Hepatocyte (in vitro differentiated cells): ENCODE measurements at regions not wholly inside any gene's neighbourhood (a gene's known extent, or its start where the extent isn't known, plus 50 kb on each side); places are given as distances from the start of the nearest gene placed in this dataset. TPM values are rescaled to one million over a fixed set of nuclear protein-coding genes. Genes with fewer than 3 reads are reported as not detected.

Source experiments
- DNase-seq: peaks from one replicate; pipeline ENCODE4 v3.0.0-alpha.2; 2016; ENCODE audit warnings: low spot score
- H2AFZ ChIP-seq: fragments of 200-600 bp; sonication (generic); 2 replicates; pipeline ENCODE4 v1.6.0; 2016; ENCODE audit warnings: antibody characterized with exemption, mild to moderate bottlenecking
- H3K27ac ChIP-seq: fragments of 200-600 bp; sonication (generic); 2 replicates; pipeline ENCODE4 v1.5.1; 2016; ENCODE audit warnings: mild to moderate bottlenecking
- H3K27me3 ChIP-seq: fragments of 200-600 bp; sonication (generic); 2 replicates; pipeline ENCODE4 v1.6.1; 2016
- H3K36me3 ChIP-seq: fragments of 200-600 bp; sonication (generic); replicated peaks from 2 replicates; pipeline ENCODE4 v1.5.1; 2016; ENCODE audit warnings: low read depth; ENCODE audit not compliant: insufficient read depth
- H3K4me1 ChIP-seq: fragments of 200-600 bp; sonication (generic); 2 replicates; pipeline ENCODE4 v1.5.1; 2016; ENCODE audit warnings: mild to moderate bottlenecking, moderate library complexity; ENCODE audit not compliant: insufficient read depth
- H3K4me2 ChIP-seq: fragments of 200-600 bp; sonication (generic); 2 replicates; pipeline ENCODE4 v1.6.0; 2016
- H3K4me3 ChIP-seq: fragments of 200-600 bp; sonication (generic); 2 replicates; pipeline ENCODE4 v1.5.1; 2016; ENCODE audit warnings: mild to moderate bottlenecking
- H3K79me2 ChIP-seq: fragments of 200-600 bp; sonication (generic); 2 replicates; pipeline ENCODE4 v1.6.0; 2017; ENCODE audit warnings: mild to moderate bottlenecking
- H3K9me2 ChIP-seq: fragments of 200-600 bp; sonication (generic); replicated peaks from 2 replicates; pipeline ENCODE4 v1.6.0; 2017; ENCODE audit warnings: mild to moderate bottlenecking; ENCODE audit not compliant: insufficient read depth
- H3K9me3 ChIP-seq: fragments of 200-600 bp; sonication (generic); 2 replicates; pipeline ENCODE4 v1.5.1; 2016; ENCODE audit warnings: low read depth, mild to moderate bottlenecking
- H4K20me1 ChIP-seq: fragments of 200-600 bp; sonication (generic); 2 replicates; pipeline ENCODE4 v1.6.0; 2016; ENCODE audit warnings: mild to moderate bottlenecking; ENCODE audit not compliant: insufficient read depth, poor library complexity, severe bottlenecking
- CTCF ChIP-seq: fragments of 200-600 bp; sonication (generic); IDR thresholded peaks from 2 replicates; pipeline ENCODE4 v1.5.1; 2016; ENCODE audit warnings: antibody characterized with exemption, mild to moderate bottlenecking; ENCODE audit not compliant: poor library complexity
- EZH2 ChIP-seq: fragments of 200-600 bp; sonication (generic); IDR thresholded peaks from 2 replicates; pipeline ENCODE4 v1.6.1; 2016; ENCODE audit warnings: antibody characterized with exemption, mild to moderate bottlenecking, borderline replicate concordance
- EZH2phosphoT487 ChIP-seq: fragments of 200-600 bp; sonication (generic); IDR thresholded peaks from one replicate; pipeline ENCODE4 v1.6.1; 2018; ENCODE audit warnings: antibody characterized with exemption, mild to moderate bottlenecking, low read depth, moderate library complexity; ENCODE audit not compliant: unreplicated experiment, severe bottlenecking
- WGBS: methylation state at CpG from one replicate; pipeline ENCODE4 v1.1.6; 2016; ENCODE audit warnings: low lambda C conversion rate; ENCODE audit errors: missing lambda C conversion rate; 5-methylcytosine and 5-hydroxymethylcytosine counted together
- small RNA-seq: library from RNA; depleted of rRNA; stranded (forward); fragments of <200 nt; gene quantifications from one replicate; pipeline ENCODE3, GENCODE V24; 2014

- no peaks in the 10 kb centered on the region for H4K20me1 ChIP-seq
- no peaks in the 10 kb centered on the region for H3K27me3 ChIP-seq
- H3K27ac ChIP-seq = no peak overlapping the region
- WGBS = 84% methylated on average over 2 of the region's 2 CpGs
- no peak for TF ChIP-seq CTCF
- no peak for TF ChIP-seq EZH2phosphoT487
- no peak for TF ChIP-seq EZH2
- no peaks in the 10 kb centered on the region for H3K9me2 ChIP-seq
- no peak overlapping the region for H2AFZ ChIP-seq
- H3K79me2 ChIP-seq = no peaks in the 10 kb centered on the region
- H3K4me1 ChIP-seq = peaks cover 5% of the 10 kb centered on the region
- DNase-seq = no peak
- no peak overlapping the region for H3K4me3 ChIP-seq
- H3K4me2 ChIP-seq = no peak overlapping the region
- H3K9me3 ChIP-seq = no peaks in the 10 kb centered on the region
- no peaks in the 10 kb centered on the region for H3K36me3 ChIP-seq
These were observed 52.0 kb upstream of the HS3ST1 start for GRCh38 chr4:11480683-11481082.

Small RNAs in the stretch of these regions (small RNA-seq; reads per million reads assigned to genes)
- gene RF00026 (not detected), gene RNU6-578P (not detected)
